ENCODE measurements at regions not wholly inside any gene's neighbourhood (a gene's known extent, or its start where the extent isn't known, plus 50 kb on each side); places are given as distances from the start of the nearest gene placed in this dataset.

DNA sequence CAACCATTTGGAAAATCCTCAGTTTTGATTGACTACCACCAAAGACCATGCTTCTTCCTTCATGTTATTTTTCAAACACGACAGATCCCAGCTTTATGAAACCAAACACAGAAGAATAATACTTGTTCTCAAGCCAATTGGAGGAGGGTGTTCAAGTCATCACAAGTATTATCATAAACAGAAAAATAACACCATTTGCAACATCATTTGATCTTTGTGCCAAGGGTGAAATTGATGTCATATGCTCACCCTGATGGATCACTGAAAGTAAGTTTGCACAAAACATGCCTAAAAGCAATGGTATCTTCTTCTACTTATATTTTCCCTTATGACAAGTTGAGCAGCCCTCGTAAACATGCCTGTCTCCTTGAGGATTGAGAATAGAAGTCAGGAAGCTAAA, 448.0 kb upstream of the ZEB2 start:
- ATAC-seq: no peak

DNA sequence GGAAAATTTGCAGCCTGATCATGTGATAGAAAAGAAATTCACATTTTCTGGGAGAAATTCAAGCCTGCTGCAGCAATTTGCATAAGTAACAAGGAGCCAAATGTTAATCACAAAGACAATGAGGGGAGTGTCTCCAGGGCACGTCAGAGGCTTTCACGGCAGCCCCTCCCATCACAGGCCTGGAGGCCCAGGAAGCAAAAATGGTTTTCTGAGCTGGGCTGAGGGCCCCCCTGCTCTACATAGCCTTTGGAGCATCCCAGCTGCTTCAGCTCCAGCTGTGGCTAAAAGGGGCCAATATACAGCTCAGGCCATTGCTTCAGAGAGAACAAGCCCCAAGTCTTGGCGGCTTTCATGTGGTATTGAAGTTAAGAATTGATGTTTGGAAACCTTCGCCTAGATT, 445.3 kb upstream of the ZEB2 start:
- ATAC-seq: no peak

DNA sequence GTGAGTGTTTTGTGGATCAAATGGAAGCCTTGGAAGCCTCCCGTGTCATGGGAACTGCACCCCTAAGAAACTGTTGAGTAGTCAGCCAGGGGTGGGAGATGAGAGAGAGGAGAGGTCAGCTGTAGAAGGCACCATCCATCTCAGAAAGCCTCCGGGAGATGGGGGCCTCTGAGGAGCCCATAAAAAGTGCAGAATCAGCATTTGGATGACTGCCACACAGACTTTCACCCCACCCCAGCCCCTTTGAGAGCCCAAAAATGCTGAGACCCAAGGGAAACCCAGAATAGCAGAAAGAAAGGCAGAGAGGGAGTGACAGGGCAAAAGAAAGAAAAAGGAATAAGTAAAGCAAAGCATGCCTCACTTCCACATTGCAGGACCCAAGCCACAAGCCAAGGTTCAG, 443.1 kb upstream of the ZEB2 start:
- ATAC-seq: no peak

DNA sequence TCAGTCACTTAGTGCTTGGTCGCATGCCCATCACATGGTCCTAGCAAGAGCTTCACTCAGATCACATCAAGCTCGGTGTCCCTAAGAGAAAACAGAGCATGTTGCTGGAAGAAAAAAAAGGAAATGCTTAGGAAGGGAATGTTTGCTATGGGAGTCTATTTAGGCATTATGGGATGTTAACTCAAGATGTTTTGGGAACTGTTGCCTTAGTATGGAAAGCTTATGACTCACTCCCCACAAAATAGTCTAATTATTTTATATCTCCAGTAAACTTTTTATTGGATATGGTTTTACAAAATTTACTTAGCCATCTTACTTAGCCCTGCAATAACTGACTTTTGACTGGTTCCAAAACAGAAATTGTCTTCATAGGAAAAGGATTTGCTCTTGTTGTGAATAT, 439.5 kb upstream of the ZEB2 start:
- no peak for ATAC-seq

DNA sequence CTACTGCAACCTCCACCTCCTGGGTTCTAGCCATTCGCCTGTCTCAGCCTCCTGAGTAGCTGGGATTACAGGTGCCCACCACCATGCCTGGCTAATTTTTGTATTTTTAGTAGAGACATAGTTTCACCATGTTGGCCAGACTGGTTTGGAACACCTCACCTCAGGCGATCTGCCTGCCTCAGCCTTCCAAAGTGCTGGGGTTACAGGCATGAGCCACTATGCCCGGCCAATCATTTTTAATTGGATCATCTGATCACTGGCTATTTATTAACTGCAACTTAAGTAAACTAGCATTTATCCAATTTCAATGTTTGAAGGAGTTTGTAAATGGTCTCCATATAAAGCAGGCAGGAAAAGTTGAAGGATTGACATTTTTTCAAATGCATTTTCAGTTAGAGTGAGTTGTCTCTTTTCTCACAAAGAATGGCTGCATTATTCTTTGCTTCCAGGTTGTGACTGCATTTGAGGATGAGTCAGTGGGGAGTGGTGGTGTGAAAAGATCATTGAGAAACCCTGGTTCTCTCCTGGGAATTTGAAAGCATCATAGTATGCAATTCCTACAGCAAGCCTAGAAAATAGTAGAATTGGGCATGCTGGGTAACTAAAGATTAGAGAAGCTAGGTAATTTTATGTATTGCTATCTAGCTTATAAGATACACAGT, 431.1 kb upstream of the ZEB2 start:
- no peak for ATAC-seq

DNA sequence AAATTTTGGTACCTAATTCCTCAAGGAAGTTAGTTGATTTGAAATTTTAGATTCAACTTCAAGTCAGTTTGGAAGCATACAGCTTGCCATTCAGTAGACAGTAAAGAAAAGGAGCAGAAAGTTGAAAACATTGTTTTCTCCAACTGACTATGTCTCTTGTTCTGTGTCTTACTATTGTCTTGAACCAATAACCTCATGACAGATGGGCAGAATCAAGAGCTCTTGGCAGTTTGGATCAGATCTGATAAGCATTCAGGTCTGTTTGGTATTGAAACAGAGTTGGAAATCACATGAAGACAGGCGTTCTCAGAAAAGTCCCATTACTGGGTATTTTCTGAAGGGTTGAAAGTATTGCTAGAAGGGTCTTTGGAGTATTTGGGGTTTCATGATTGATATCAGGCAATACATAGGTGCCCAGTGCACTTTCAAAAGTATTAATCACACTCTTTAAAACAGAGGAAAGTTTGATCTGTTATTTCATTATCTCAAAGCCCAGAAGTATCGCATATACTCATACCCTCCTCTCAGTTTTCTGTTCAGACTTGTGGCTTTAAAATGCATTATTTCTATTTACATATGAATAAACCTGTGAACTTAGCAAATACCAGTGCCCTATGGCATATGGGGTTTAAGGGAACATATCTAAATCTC, 428.4 kb upstream of the ZEB2 start:
- ATAC-seq: no peak

DNA sequence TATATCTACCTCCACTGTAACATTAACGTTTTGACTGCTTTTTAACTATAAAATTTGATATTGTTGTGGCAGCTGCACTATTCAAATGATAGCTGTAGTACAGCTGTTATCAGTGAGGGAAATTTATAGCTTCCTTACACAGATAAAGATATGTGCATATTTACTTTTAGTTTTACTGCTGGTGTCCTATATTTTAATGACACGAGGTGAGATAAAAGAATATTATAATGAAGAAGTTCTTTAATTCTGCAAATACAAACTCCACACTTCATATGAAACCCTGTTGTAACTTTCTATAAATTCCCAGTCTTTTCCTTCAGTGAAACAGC, 427.8 kb upstream of the ZEB2 start:
- ATAC-seq: no peak

DNA sequence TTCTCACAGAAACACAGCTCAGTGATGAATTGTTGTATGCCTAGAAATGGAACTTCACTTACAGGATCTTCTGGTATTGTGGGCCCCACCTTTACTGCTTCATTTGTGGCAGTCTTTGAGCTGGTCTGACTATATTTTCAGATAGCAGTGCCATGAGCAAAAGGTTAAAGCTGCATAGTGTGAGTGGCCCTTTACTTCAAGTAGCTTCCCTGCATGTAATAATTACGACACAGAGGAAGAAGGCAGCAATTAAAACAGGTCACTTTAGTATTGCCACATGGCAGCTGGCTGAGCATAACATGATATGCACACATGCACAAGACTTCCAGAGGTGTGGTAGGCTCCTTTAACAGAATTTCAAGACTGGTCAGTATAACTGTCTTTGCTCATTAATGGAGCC, 426.3 kb upstream of the ZEB2 start:
- no peak for ATAC-seq

DNA sequence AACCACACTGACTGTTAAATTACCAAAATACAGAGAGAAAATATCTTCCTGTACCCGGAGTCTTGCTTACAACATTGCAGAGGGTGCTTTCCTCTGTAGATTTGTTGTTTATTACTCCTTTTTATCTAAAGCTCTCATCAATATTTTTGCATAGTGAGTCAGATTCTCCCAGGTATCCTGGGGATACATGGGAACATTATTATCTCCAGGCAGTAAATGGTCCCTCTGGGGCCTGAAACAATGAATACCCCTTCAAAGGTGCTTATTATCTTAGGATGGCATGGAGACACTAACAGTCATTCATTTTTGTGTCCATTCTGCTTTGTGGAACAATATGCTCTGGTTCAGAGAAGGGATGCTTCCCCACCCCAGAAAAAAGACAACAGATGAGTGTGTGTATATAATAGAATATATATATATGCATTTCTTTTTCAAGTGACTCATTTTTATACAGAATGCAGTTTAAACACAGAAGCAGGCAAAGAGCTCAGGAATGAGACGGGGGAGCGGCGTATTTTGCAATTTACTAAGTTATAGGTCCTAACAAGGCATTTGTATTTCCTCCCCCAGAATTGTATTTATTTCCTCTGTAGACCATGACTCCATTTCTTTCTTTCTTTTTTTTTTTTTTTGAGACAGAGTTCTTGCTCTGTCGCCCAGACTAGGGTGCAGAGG, 424.8 kb upstream of the ZEB2 start:
- ATAC-seq: no peak

DNA sequence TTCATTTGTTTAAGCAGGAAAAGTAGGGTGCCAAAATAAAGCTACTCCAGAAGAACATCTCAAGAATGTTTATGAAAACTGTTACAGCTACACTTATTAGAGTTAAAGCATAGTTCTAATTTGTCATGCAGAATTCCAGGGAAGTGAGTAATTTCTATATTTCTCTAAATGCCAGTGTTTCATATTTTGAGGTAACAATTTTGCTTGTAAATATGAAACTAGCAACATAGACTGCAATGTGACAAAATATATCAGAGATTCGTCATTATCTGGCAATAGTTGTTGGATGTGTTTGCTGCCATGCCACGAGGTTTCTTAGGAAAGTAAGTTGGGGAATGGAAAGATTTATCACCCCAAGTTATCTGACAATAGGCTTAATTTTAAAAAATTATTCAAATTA, 424.1 kb upstream of the ZEB2 start:
- ATAC-seq: no peak

DNA sequence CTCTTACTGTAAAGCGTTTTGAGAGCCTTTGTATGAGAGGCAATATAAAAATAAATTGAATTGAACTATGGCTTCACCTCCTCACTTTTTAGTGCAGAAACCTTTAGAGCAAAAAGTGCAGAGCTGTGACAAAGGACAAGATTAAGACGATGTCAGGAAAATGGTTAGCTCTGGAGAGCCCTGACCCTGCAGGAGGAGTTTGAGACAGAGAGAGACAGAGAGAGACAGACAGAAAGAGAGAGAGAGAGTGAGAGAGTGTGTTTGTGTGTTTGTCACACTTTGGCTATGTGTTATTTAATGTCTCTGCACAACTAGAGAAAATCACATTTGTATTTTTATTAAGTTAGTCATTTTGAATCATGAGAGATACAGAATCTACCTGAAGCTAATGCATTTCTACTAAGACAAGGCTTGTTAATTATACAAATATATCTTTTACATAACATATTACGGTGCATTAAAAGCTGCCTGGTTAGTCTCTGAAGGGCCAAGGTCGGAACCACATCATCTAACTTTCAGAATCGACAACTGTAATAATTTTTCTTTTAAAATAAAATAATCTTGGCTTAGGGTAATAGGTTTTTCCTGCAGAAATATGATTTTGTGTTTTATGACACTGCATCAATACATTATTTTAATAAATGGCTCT, 423.5 kb upstream of the ZEB2 start:
- no peak for ATAC-seq

DNA sequence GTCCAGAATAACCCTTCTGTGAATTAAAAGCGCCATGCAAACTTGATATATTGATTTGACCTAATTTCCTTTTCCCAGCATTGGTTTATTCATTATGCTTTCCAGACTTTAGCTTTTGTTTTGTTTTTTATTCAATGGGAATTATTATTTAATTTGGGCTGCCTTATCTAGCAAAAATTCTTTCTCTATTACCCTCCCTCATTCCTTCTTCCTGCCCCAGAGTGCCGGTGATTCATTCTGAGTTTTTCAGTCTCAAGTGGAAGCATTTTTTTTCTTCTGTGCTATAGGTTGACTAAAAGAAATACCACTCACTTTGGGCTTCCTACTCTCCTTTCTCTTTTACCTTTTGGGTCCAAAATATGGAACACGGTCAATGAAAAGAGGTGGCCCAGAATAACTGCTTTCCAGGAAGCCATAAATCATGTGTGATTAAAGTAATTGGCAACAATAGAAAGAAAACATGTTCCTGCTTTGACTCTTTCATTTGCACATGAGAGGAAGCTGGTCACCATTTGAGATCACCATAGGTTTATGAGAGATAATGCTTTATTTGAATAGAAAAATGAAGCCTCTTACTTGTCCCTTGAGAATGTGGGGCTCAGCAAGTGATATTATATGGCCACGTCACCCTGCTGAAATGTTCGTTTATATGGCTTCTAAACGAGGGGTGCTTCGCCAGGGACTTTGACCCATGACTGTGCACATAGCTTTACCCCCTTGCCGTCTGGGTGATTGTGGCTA, 422.8 kb upstream of the ZEB2 start:
- no peak for ATAC-seq

DNA sequence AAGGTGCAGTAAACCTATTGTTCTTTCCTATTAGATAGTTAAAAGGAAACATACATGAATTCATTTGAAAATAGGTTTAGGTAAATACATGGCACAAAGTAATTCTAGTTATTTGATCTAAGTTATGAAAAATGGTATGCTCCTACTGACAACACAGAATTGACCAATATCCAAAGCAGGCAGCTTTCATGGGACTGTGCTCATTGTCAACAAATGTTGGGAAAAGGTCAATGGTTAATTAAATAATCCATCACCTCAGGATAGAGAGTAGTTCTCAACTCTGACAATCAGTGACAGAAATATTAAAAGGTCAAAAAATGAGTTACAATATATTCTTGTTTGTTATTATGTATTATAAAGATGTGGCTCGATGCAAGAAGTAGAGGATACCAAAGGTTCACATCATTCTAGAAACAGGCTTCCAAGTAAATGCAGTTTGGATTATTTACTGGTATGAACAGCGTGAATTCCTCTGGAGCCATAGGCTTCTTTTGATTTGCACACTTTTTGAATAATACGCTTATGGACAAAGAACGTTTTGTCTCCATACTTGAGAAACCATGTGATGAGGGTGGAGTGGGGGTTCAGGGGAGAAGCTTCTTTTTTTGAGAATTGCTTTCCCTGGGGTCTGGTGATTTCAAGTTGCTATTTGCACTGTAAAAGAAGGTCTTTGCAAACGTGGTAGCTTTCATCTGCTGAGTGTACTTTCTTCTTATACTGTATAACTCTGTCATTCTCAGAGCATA, 422.0 kb upstream of the ZEB2 start:
- ATAC-seq: no peak

DNA sequence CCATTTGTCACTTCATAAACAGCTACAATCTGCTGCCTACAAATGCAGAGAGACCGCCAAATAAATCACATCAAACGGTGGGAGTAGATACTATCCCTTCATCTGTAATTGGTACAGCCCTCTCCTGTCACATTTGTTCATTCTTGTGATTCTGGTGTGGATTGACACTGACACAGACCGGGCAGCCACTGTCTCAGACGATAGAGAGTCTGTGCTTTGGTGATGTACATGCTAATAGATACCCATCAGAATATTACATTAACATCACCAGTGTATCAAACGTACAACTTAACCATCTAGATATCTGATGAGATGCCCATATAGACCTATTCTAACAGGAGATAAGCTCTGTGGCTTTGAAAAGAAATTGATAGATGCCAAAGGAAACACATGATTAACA, 419.7 kb upstream of the ZEB2 start:
- ATAC-seq: no peak

DNA sequence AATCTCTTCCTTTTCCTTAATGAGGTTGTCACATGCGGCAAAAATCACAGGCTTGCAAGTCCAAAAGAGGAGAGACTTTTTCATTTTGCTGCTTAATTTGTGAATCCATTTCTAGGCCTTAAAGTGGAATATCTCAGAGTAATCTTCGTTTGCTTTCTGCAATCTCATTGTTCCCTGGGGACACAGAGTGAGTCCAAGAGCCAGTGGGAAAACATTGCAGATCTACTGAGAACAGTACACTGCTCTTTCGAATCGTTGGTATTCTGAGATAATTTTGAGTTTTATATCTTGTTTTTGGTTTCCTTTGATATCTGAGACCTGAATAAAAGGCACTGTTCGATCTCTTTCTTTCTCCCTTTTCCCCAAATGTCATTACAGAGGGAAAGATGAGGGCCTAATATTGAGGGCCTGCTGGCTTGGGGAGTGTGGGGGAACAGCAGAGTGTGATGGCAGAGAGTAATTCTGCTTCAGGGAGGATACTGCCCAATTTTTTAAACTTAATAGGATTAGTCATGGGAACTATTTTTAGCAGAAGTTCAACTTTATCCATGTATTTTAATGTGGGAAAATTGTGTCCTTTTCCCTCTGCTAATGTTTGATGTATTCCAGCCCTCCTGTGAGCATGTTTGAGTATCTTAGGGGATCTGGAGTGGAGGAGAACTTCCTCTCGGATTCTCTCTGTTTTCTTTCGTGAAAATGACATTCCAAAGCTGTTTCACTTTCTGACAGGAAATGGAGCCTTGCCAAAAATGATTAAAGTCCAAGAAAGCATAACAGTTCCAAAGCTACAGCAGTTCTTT, 418.2 kb upstream of the ZEB2 start:
- no peak for ATAC-seq

DNA sequence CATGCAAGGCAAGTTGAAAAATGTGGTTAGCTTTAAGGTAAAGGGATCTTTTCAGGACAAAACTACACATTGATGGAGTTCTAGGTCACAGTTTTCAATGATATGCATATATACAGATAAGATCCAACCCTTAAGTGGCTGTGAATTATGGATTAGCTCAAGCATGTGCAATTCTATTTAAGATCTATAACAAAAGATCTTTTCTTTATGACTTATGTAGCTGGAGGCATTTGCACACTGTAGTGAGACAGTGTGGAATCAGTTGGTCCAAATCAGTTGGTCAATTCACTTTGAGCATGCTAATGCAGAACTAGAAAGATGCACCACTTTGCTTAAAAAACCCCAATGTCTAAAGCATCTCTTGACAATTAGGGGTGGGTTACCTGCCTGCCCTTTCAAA, 417.1 kb upstream of the ZEB2 start:
- ATAC-seq: no peak

DNA sequence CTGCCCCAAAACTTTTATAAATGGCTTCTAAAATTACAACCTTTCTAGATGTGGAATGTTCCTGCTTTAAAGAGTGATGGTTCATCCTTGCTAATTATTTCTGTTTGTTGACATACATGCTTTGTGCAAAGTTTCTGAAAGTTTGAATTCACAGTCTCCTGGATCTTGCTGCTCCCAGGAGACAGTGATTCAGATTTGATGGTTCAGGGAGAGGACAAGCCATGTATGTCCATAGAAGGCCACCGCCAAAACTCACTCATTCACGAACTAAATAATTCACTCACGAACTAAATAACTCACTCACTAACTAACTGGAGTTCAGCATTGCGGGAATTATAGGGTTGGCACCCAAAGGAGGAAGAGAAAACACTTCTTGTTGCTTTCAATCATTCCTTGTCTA, 416.5 kb upstream of the ZEB2 start:
- ATAC-seq: no peak

DNA sequence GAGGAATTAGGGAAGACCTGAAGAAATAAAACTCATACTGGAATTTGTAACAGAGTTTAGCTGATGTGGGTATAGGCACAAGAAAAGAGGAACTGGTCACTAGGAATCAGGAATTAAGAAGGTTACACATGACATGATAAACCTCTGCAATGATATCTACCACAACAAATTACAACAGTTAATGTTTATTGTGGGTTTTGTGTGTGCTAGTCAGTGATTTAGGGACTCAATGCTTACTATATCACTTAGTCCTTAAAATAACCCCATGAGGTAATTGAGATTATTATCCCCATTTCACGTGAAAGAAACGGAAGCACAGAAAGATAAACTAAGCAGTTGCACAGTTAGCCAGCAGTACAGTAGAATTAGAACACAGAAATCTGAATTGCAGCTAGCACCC, 415.8 kb upstream of the ZEB2 start:
- ATAC-seq: no peak

DNA sequence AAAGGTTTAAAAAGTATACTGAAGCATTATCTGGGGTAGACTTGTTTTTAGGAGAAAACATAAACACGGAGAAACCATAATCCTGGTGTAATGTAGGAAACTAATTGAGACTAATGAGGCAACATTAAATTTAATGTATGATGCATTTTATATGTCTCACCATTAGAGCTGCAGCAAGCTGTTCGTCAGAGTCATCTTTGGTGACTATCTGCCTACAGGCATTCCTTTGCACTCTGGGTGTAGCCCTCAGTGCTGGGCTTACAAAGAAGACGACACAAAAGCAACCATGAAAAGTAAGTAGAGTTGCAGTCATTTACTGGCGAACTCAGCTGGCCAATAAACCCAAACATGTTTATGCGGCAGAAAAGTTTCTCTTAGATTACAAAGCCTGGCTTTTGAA, 415.3 kb upstream of the ZEB2 start:
- ATAC-seq: no peak

DNA sequence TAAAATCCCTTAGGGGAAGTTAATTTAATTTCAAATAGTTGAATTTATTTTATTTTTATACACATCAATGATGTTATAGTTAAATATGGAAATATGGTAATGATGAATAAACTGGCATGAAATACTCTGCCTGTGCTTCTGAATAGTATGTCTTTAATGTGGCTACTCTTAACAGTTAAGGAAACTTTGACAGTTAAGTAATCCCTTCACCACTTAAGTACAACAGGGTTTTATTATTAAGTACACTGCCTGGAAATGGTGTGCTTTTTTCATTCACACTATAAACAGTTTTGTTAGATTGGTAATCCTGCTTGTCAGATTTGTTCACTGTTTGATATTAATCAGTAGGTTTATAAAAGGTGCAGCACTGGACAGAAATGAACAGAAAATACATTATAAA, 412.0 kb upstream of the ZEB2 start:
- no peak for ATAC-seq

DNA sequence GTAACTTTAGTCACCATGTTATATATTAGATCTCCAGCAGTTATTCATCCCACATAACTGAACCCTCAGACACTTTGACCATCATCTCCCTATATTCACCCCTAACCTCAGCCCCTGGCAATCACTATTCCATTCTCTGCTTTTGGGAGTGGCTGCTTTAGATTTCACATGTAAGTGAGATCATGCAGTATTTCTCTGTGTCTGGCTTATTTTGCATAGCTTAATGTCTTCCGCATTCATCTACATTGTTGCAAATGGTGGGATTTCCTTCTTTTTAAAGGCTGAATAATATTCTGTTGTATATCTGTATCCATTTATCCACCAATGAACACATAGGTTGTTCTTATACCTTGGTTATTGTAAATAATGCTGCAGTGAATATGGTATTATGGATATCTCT, 411.6 kb upstream of the ZEB2 start:
- no peak for ATAC-seq

DNA sequence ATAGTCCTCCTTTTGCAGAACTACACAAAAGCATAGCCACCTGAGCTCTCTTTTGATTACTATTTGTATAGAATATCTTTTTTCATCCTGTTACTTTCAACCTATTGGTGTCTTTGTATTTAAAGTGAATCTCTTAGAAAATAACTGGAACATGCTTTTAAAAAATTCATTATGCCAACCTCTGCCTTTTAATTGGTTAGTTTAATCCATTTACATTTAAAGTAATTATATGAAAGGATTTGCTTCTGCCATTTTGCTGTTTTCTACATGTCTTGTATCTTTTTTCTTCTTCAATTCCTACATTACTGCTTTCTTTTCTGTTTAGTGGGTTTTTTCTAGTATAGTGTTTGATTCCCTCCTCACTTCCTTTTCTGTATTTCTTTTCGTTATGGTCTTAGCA, 407.5 kb upstream of the ZEB2 start:
- no peak for ATAC-seq
